Thyroid gland (tissue), 4 donors: ENCODE measurements at regions not wholly inside any gene's neighbourhood (a gene's known extent, or its start where the extent isn't known, plus 50 kb on each side); places are given as distances from the start of the nearest gene placed in this dataset.

Experiments used
- POLR2A ChIP-seq, 2 donors: fragments of 450-650 bp; IDR thresholded peaks; one replicate each; pipeline ENCODE4 v1.6.1; 2017; ENCODE audit warnings: antibody characterized with exemption in 2 of 2, mild to moderate bottlenecking in 2 of 2, moderate library complexity in 1 of 2
- TF ChIP-seq, protein P1 (sequence below), 6 experiments: fragments of 200-600 bp in 3 of 6; fragments of 450-650 bp in 3 of 6; sonication (generic) in 3 of 6; IDR thresholded peaks; one replicate each; pipeline ENCODE4 v1.5.1; 2016 to 2019; ENCODE audit warnings: antibody characterized with exemption in 6 of 6, mild to moderate bottlenecking in 2 of 6, inconsistent platforms in 1 of 6, moderate library complexity in 1 of 6

DNA sequence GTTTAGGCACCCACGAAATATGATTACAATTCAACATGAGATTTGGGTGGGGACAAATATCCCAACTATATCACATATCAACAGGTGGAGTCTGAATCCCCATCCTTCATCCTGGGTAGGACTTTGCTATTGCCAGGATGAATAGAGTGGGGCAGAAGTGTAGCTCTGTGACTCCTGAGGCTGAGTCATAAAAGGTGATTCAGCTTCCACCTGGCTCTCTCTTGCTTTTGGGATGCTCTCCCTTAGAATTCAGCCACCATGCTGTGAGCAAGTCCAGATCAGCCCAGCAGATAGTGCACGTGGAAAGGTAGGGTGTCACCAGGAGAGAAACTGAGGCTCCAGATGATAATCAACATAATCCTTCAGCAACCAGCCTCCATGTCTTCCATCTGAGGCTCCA lies 193.8 kb upstream of the BCOR start:
- TF ChIP-seq, protein P1, sequence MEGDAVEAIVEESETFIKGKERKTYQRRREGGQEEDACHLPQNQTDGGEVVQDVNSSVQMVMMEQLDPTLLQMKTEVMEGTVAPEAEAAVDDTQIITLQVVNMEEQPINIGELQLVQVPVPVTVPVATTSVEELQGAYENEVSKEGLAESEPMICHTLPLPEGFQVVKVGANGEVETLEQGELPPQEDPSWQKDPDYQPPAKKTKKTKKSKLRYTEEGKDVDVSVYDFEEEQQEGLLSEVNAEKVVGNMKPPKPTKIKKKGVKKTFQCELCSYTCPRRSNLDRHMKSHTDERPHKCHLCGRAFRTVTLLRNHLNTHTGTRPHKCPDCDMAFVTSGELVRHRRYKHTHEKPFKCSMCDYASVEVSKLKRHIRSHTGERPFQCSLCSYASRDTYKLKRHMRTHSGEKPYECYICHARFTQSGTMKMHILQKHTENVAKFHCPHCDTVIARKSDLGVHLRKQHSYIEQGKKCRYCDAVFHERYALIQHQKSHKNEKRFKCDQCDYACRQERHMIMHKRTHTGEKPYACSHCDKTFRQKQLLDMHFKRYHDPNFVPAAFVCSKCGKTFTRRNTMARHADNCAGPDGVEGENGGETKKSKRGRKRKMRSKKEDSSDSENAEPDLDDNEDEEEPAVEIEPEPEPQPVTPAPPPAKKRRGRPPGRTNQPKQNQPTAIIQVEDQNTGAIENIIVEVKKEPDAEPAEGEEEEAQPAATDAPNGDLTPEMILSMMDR (IDR thresholded peaks at IDR 0.05) = no peak
- TF ChIP-seq POLR2A (IDR thresholded peaks at IDR 0.05) = no peak
